Natural killer cell (primary cell): ENCODE measurements at regions not wholly inside any gene's neighbourhood (a gene's known extent, or its start where the extent isn't known, plus 50 kb on each side); places are given as distances from the start of the nearest gene placed in this dataset.

Source experiments
- ATAC-seq, 3 donors: fragments of 150-1000 bp in 2 of 3; fragments of 200-7000 bp in 1 of 3; cut with Tn5 transposase; 1 replicate in 1 of 3; 2 replicates in 2 of 3; pipeline ENCODE4 v1.10.0; 2021; ENCODE audit warnings: mild to moderate bottlenecking in 2 of 3, moderate library complexity in 2 of 3
- DNase-seq, 2 donors: peaks; one replicate each; pipeline versions ENCODE4 v3.0.0 to v3.0.0-alpha.2; 2013 to 2021; ENCODE audit warnings: mixed read lengths in 1 of 2
- H3K27ac ChIP-seq: one replicate; pipeline ENCODE4 v1.5.1; 2013; ENCODE audit warnings: mild to moderate bottlenecking, low read length
- H3K27me3 ChIP-seq: one replicate; pipeline ENCODE4 v1.6.1; 2013; ENCODE audit warnings: low read length; ENCODE audit not compliant: control insufficient read depth, insufficient read depth
- H3K36me3 ChIP-seq: one replicate; pipeline ENCODE4 v1.6.1; 2013; ENCODE audit warnings: low read length; ENCODE audit not compliant: control insufficient read depth, insufficient read depth
- H3K4me1 ChIP-seq: one replicate; pipeline ENCODE4 v1.6.1; 2013; ENCODE audit warnings: low read length; ENCODE audit not compliant: control insufficient read depth, insufficient read depth
- H3K4me3 ChIP-seq: one replicate; pipeline ENCODE4 v1.5.1; 2013; ENCODE audit warnings: low read length
- H3K9me3 ChIP-seq: one replicate; pipeline ENCODE4 v1.6.1; 2013; ENCODE audit warnings: low read length; ENCODE audit not compliant: control insufficient read depth, insufficient read depth
- H3K27ac Mint-ChIP-seq, 2 donors: one replicate each; pipeline ENCODE4 v1.8.0; 2022; ENCODE audit warnings: mild to moderate bottlenecking in 2 of 2, mixed read lengths in 2 of 2, moderate library complexity in 1 of 2
- H3K27me3 Mint-ChIP-seq, 2 donors: one replicate each; pipeline ENCODE4 v1.8.0; 2022; ENCODE audit warnings: low read depth in 2 of 2, mixed read lengths in 2 of 2
- H3K36me3 Mint-ChIP-seq: one replicate; pipeline ENCODE4 v1.8.0; 2022; ENCODE audit warnings: mixed read lengths
- H3K4me1 Mint-ChIP-seq, 2 donors: one replicate each; pipeline ENCODE4 v1.8.0; 2022; ENCODE audit warnings: mixed read lengths in 2 of 2
- H3K4me3 Mint-ChIP-seq: one replicate; pipeline ENCODE4 v1.8.0; 2022; ENCODE audit warnings: mild to moderate bottlenecking, moderate library complexity, mixed read lengths
- H3K9me3 Mint-ChIP-seq, 2 donors: one replicate each; pipeline ENCODE4 v1.8.0; 2022; ENCODE audit warnings: mixed read lengths in 2 of 2
- CTCF ChIP-seq: fragments of 200-600 bp; IDR thresholded peaks from one replicate; pipeline ENCODE4 v1.8.0; 2022; ENCODE audit warnings: antibody characterized with exemption
- WGBS: methylation state at CpG from one replicate; pipeline ENCODE4 v1.1.7; 2013; ENCODE audit warnings: missing lambda C conversion rate; ENCODE audit not compliant: insufficient coverage; 5-methylcytosine and 5-hydroxymethylcytosine counted together
- intact Hi-C: fragments of 100-400 bp; cut with micrococcal nuclease; formaldehyde crosslinking; loops from one replicate; pipeline ENCODE4 v1.14.2; 2022

- DNase-seq (no peak), ATAC-seq (no peak)
- Histone ChIP-seq H3K4me1 (no peaks in the 10 kb centered on the region), H3K4me3 (no peak overlapping the region), H3K36me3 (no peaks in the 10 kb centered on the region), H3K9me3 (no peaks in the 10 kb centered on the region), H3K27me3 (no peaks in the 10 kb centered on the region), H3K27ac (no peak overlapping the region)
- TF ChIP-seq CTCF, result no peak
- intact Hi-C loops, result no loop called here
- WGBS, result 79% methylated on average over 2 of the region's 2 CpGs
- no peak overlapping the region for H3K27ac Mint-ChIP-seq
- H3K4me3 Mint-ChIP-seq, result no peak overlapping the region
- peaks cover 2 to 9% of the 10 kb centered on the region in 2 donors for H3K9me3 Mint-ChIP-seq
- H3K36me3 Mint-ChIP-seq, result no peaks in the 10 kb centered on the region
- no peaks in the 10 kb centered on the region for H3K27me3 Mint-ChIP-seq
- no peaks in the 10 kb centered on the region for H3K4me1 Mint-ChIP-seq
Measured at GRCh38 chr6:153872946-153873345, 166.1 kb upstream of the OPRM1 start.

GRCh38 chr6:153862927-153863326 lies 176.1 kb upstream of the OPRM1 start:
- Mint-ChIP-seq H3K27me3 (no peaks in the 10 kb centered on the region), H3K9me3 (peaks cover 6 to 7% of the 10 kb centered on the region in 2 donors), H3K27ac (no peak overlapping the region), H3K36me3 (no peaks in the 10 kb centered on the region), H3K4me3 (no peak overlapping the region), H3K4me1 (no peaks in the 10 kb centered on the region)
- TF ChIP-seq CTCF, result no peak
- ATAC-seq (no peak), DNase-seq (no peak)
- no peaks in the 10 kb centered on the region for H3K36me3 ChIP-seq
- H3K27ac ChIP-seq, result no peak overlapping the region
- no CpG with 5 or more reads among the region's 1 CpG for WGBS
- intact Hi-C loops, result no loop called here
- no peaks in the 10 kb centered on the region for H3K9me3 ChIP-seq
- no peak overlapping the region for H3K4me3 ChIP-seq
- no peaks in the 10 kb centered on the region for H3K27me3 ChIP-seq
- H3K4me1 ChIP-seq, result no peaks in the 10 kb centered on the region

- H3K36me3 Mint-ChIP-seq, result no peaks in the 10 kb centered on the region
- DNase-seq (no peak), ATAC-seq (no peak)
- H3K4me1 Mint-ChIP-seq, result no peaks in the 10 kb centered on the region
- no peak overlapping the region for H3K27ac Mint-ChIP-seq
- no peak for TF ChIP-seq CTCF
- H3K4me3 Mint-ChIP-seq, result no peak overlapping the region
- no peak overlapping the region for H3K27ac ChIP-seq
- intact Hi-C loops, result no loop called here
- no peaks in the 10 kb centered on the region for H3K27me3 ChIP-seq
- H3K9me3 ChIP-seq, result no peaks in the 10 kb centered on the region
- no peaks in the 10 kb centered on the region for H3K4me1 ChIP-seq
- H3K36me3 ChIP-seq, result no peaks in the 10 kb centered on the region
- H3K4me3 ChIP-seq, result no peak overlapping the region
- H3K9me3 Mint-ChIP-seq, result peaks cover 6 to 7% of the 10 kb centered on the region in 2 donors
- H3K27me3 Mint-ChIP-seq, result no peaks in the 10 kb centered on the region
Measured at GRCh38 chr6:153862139-153862538, 176.9 kb upstream of the OPRM1 start.

GRCh38 chr6:153858529-153858928 lies 180.5 kb upstream of the OPRM1 start:
- Histone ChIP-seq H3K36me3 (no peaks in the 10 kb centered on the region), H3K27ac (no peak overlapping the region), H3K4me1 (no peaks in the 10 kb centered on the region), H3K9me3 (no peaks in the 10 kb centered on the region), H3K4me3 (no peak overlapping the region), H3K27me3 (no peaks in the 10 kb centered on the region)
- Mint-ChIP-seq H3K36me3 (no peaks in the 10 kb centered on the region), H3K4me1 (no peaks in the 10 kb centered on the region), H3K27ac (no peak overlapping the region), H3K9me3 (peaks cover 2 to 7% of the 10 kb centered on the region in 2 donors), H3K4me3 (no peak overlapping the region), H3K27me3 (no peaks in the 10 kb centered on the region)
- TF ChIP-seq CTCF, result no peak
- ATAC-seq (no peak), DNase-seq (no peak)
- intact Hi-C loops, result no loop called here
- WGBS, result 70% methylated on average over 5 of the region's 5 CpGs
